Stimulated activated effector memory CD8-positive, alpha-beta T cell treated with anti-CD3 and anti-CD28 coated beads, Interleukin-12 subunit alpha, Interleukin-12 subunit beta, amount 100 ng/mL, for 72 hours (primary cell): ENCODE measurements at regions not wholly inside any gene's neighbourhood (a gene's known extent, or its start where the extent isn't known, plus 50 kb on each side); places are given as distances from the start of the nearest gene placed in this dataset.

Experiments
- ATAC-seq: fragments of 150-1000 bp; cut with Tn5 transposase; 2 replicates; pipeline ENCODE4 v1.10.0; 2021
- DNase-seq, 2 donors: peaks; one replicate each; pipeline ENCODE4 v3.0.0; 2021 to 2022; ENCODE audit warnings: low spot score in 2 of 2
- H3K27ac Mint-ChIP-seq: one replicate; pipeline ENCODE4 v1.8.0; 2022; ENCODE audit warnings: mild to moderate bottlenecking, mixed read lengths
- H3K36me3 Mint-ChIP-seq: one replicate; pipeline ENCODE4 v1.8.0; 2022; ENCODE audit warnings: mild to moderate bottlenecking, mixed read lengths
- H3K4me1 Mint-ChIP-seq: one replicate; pipeline ENCODE4 v1.8.0; 2022; ENCODE audit warnings: mixed read lengths
- H3K4me3 Mint-ChIP-seq: one replicate; pipeline ENCODE4 v1.8.0; 2022; ENCODE audit warnings: mild to moderate bottlenecking, mixed read lengths
- H3K9me3 Mint-ChIP-seq: one replicate; pipeline ENCODE4 v1.8.0; 2022; ENCODE audit warnings: mixed read lengths

GRCh38 chr6:23212398-23212797 lies 643.0 kb downstream of the HDGFL1 start:
- no peak overlapping the region for H3K4me3 Mint-ChIP-seq
- no peaks in the 10 kb centered on the region for H3K36me3 Mint-ChIP-seq
- DNase-seq (no peak), ATAC-seq (no peak)
- H3K4me1 Mint-ChIP-seq = no peaks in the 10 kb centered on the region
- peaks cover 19% of the 10 kb centered on the region for H3K9me3 Mint-ChIP-seq
- no peak overlapping the region for H3K27ac Mint-ChIP-seq

- no peaks in the 10 kb centered on the region for H3K36me3 Mint-ChIP-seq
- H3K9me3 Mint-ChIP-seq = peaks cover 18% of the 10 kb centered on the region
- no peak for ATAC-seq
- no peaks in the 10 kb centered on the region for H3K4me1 Mint-ChIP-seq
- no peak overlapping the region for H3K27ac Mint-ChIP-seq
- DNase-seq = no peak
- H3K4me3 Mint-ChIP-seq = no peak overlapping the region
These were observed 643.8 kb downstream of the HDGFL1 start for GRCh38 chr6:23213193-23213592.

GRCh38 chr6:23213651-23214050 lies 644.3 kb downstream of the HDGFL1 start:
- ATAC-seq (no peak), DNase-seq (no peak)
- Mint-ChIP-seq H3K36me3 (no peaks in the 10 kb centered on the region), H3K4me3 (no peak overlapping the region), H3K4me1 (no peaks in the 10 kb centered on the region), H3K9me3 (peaks cover 14% of the 10 kb centered on the region), H3K27ac (no peak overlapping the region)

GRCh38 chr6:23218751-23219150 lies 649.4 kb downstream of the HDGFL1 start:
- H3K9me3 Mint-ChIP-seq = peaks cover 8% of the 10 kb centered on the region
- H3K4me3 Mint-ChIP-seq = no peak overlapping the region
- no peaks in the 10 kb centered on the region for H3K36me3 Mint-ChIP-seq
- H3K27ac Mint-ChIP-seq = no peak overlapping the region
- DNase-seq (no peak), ATAC-seq (no peak)
- no peaks in the 10 kb centered on the region for H3K4me1 Mint-ChIP-seq

- Mint-ChIP-seq H3K4me3 (no peak overlapping the region), H3K9me3 (peaks cover 14% of the 10 kb centered on the region), H3K36me3 (no peaks in the 10 kb centered on the region), H3K4me1 (no peaks in the 10 kb centered on the region), H3K27ac (no peak overlapping the region)
- no peak for DNase-seq
- ATAC-seq = no peak
These were observed 653.4 kb downstream of the HDGFL1 start for GRCh38 chr6:23222724-23223123.

GRCh38 chr6:23224540-23224939 lies 655.2 kb downstream of the HDGFL1 start:
- no peaks in the 10 kb centered on the region for H3K4me1 Mint-ChIP-seq

GRCh38 chr6:23228439-23229024 lies 659.2 kb downstream of the HDGFL1 start:
- Mint-ChIP-seq H3K9me3 (peaks cover 13% of the 10 kb centered on the region), H3K36me3 (no peaks in the 10 kb centered on the region), H3K27ac (no peak overlapping the region), H3K4me1 (no peaks in the 10 kb centered on the region), H3K4me3 (no peak overlapping the region)
- no peak for DNase-seq
- no peak for ATAC-seq

More at GRCh38 chr6:23224540-23224939, 655.2 kb downstream of the HDGFL1 start:
- no peak for DNase-seq
- H3K27ac Mint-ChIP-seq = no peak overlapping the region
- no peak for ATAC-seq
- H3K36me3 Mint-ChIP-seq = no peaks in the 10 kb centered on the region
- no peak overlapping the region for H3K4me3 Mint-ChIP-seq
- H3K9me3 Mint-ChIP-seq = peaks cover 17% of the 10 kb centered on the region

- no peak for ATAC-seq
- no peak overlapping the region for H3K27ac Mint-ChIP-seq
These were observed 674.5 kb downstream of the HDGFL1 start for GRCh38 chr6:23243854-23244253.

GRCh38 chr6:23244300-23244699 lies 674.9 kb downstream of the HDGFL1 start:
- no peak overlapping the region for H3K27ac Mint-ChIP-seq
- no peak for DNase-seq
- H3K36me3 Mint-ChIP-seq = no peaks in the 10 kb centered on the region
- no peaks in the 10 kb centered on the region for H3K4me1 Mint-ChIP-seq
- no peak overlapping the region for H3K4me3 Mint-ChIP-seq
- ATAC-seq = no peak
- H3K9me3 Mint-ChIP-seq = peaks cover 16% of the 10 kb centered on the region

More at GRCh38 chr6:23243854-23244253, 674.5 kb downstream of the HDGFL1 start:
- no peak for DNase-seq
- Mint-ChIP-seq H3K36me3 (no peaks in the 10 kb centered on the region), H3K9me3 (peaks cover 16% of the 10 kb centered on the region), H3K4me1 (no peaks in the 10 kb centered on the region), H3K4me3 (no peak overlapping the region)

- Mint-ChIP-seq H3K9me3 (peaks cover 20% of the 10 kb centered on the region), H3K4me3 (no peak overlapping the region), H3K36me3 (no peaks in the 10 kb centered on the region), H3K4me1 (no peaks in the 10 kb centered on the region), H3K27ac (no peak overlapping the region)
- DNase-seq = no peak
- no peak for ATAC-seq
These were observed 676.2 kb downstream of the HDGFL1 start for GRCh38 chr6:23245572-23245971.

- H3K27ac Mint-ChIP-seq = no peak overlapping the region
- no peaks in the 10 kb centered on the region for H3K4me1 Mint-ChIP-seq
- no peaks in the 10 kb centered on the region for H3K36me3 Mint-ChIP-seq
- ATAC-seq (no peak), DNase-seq (no peak)
- no peak overlapping the region for H3K4me3 Mint-ChIP-seq
- peaks cover 14% of the 10 kb centered on the region for H3K9me3 Mint-ChIP-seq
These were observed 677.5 kb downstream of the HDGFL1 start for GRCh38 chr6:23246896-23247295.

GRCh38 chr6:23250556-23250955 lies 681.2 kb downstream of the HDGFL1 start:
- no peak overlapping the region for H3K27ac Mint-ChIP-seq
- H3K36me3 Mint-ChIP-seq = no peaks in the 10 kb centered on the region
- H3K4me3 Mint-ChIP-seq = no peak overlapping the region
- DNase-seq (no peak), ATAC-seq (no peak)
- H3K9me3 Mint-ChIP-seq = peaks cover 13% of the 10 kb centered on the region
- H3K4me1 Mint-ChIP-seq = no peaks in the 10 kb centered on the region

- no peak overlapping the region for H3K27ac Mint-ChIP-seq
- peaks cover 31% of the 10 kb centered on the region for H3K9me3 Mint-ChIP-seq
- no peaks in the 10 kb centered on the region for H3K36me3 Mint-ChIP-seq
- H3K4me1 Mint-ChIP-seq = no peaks in the 10 kb centered on the region
- ATAC-seq (no peak), DNase-seq (no peak)
- no peak overlapping the region for H3K4me3 Mint-ChIP-seq
These were observed 693.5 kb downstream of the HDGFL1 start for GRCh38 chr6:23262864-23263263.

GRCh38 chr6:23265270-23265669 lies 695.9 kb downstream of the HDGFL1 start:
- H3K9me3 Mint-ChIP-seq = peaks cover 27% of the 10 kb centered on the region
- no peaks in the 10 kb centered on the region for H3K36me3 Mint-ChIP-seq
- ATAC-seq (no peak), DNase-seq (no peak)
- no peak overlapping the region for H3K27ac Mint-ChIP-seq
- H3K4me1 Mint-ChIP-seq = no peaks in the 10 kb centered on the region
- H3K4me3 Mint-ChIP-seq = no peak overlapping the region

- Mint-ChIP-seq H3K9me3 (peaks cover 22% of the 10 kb centered on the region), H3K27ac (no peak overlapping the region), H3K4me3 (no peak overlapping the region), H3K4me1 (no peaks in the 10 kb centered on the region), H3K36me3 (no peaks in the 10 kb centered on the region)
- no peak for DNase-seq
- ATAC-seq = no peak
These were observed 697.2 kb downstream of the HDGFL1 start for GRCh38 chr6:23266536-23266935.

GRCh38 chr6:23267651-23268050 lies 698.3 kb downstream of the HDGFL1 start:
- H3K27ac Mint-ChIP-seq = no peak overlapping the region
- no peaks in the 10 kb centered on the region for H3K4me1 Mint-ChIP-seq
- peaks cover 25% of the 10 kb centered on the region for H3K9me3 Mint-ChIP-seq
- no peaks in the 10 kb centered on the region for H3K36me3 Mint-ChIP-seq
- DNase-seq (no peak), ATAC-seq (no peak)
- H3K4me3 Mint-ChIP-seq = no peak overlapping the region

- Mint-ChIP-seq H3K9me3 (peaks cover 25% of the 10 kb centered on the region), H3K27ac (no peak overlapping the region), H3K4me3 (no peak overlapping the region), H3K36me3 (no peaks in the 10 kb centered on the region), H3K4me1 (no peaks in the 10 kb centered on the region)
- no peak for DNase-seq
- ATAC-seq = no peak
These were observed 699.0 kb downstream of the HDGFL1 start for GRCh38 chr6:23268348-23268747.
